Panc1 (cell line): ENCODE measurements at regions not wholly inside any gene's neighbourhood (a gene's known extent, or its start where the extent isn't known, plus 50 kb on each side); places are given as distances from the start of the nearest gene placed in this dataset.
"Not testable (repeated sequence)": the region's sequence is repeated elsewhere in the genome, so short reads cannot be mapped to it uniquely, and the experiment has no call there.

Experiments used
- ATAC-seq: fragments of 200-7000 bp; cut with Tn5 transposase; 2 replicates; pipeline ENCODE4 v1.9.1; 2020; ENCODE audit warnings: mild to moderate bottlenecking, moderate library complexity
- BruUV-seq: library from RNA; stranded (reverse); fragments of 400-500 nt; replicated peaks from 2 replicates; lab custom pipeline; 2021; lab: Mats Ljungman, UMichigan
- CTCF ChIA-PET: fragments of 300-600 bp; sonication (Branson Sonifier 250); formaldehyde crosslinking; loops from one replicate; lab custom pipeline; 2022; ENCODE audit warnings: antibody characterized with exemption; lab: Charles Lee
- POLR2A ChIA-PET: fragments of 300-600 bp; sonication (Branson Sonifier 250); formaldehyde crosslinking; loops from one replicate; lab custom pipeline; 2022; ENCODE audit warnings: antibody characterized with exemption; lab: Charles Lee
- DNase-seq: peaks from one replicate; pipeline ENCODE4 v3.0.0-alpha.2; 2010; ENCODE audit warnings: low read depth, low spot score
- H3K27ac ChIP-seq: 2 replicates; pipeline ENCODE4 v1.5.1; 2011; ENCODE audit warnings: mild to moderate bottlenecking, low read length, inconsistent platforms
- H3K27me3 ChIP-seq: fragments of 200-500 bp; sonication (Bioruptor generic); 2 replicates; pipeline ENCODE4 v1.6.0; 2014; ENCODE audit warnings: low read length, inconsistent platforms; ENCODE audit not compliant: control insufficient read depth, insufficient read depth
- H3K36me3 ChIP-seq: fragments of 200-500 bp; sonication (Bioruptor generic); 2 replicates; pipeline ENCODE4 v1.5.1; 2014; ENCODE audit warnings: inconsistent platforms, mild to moderate bottlenecking, low read length, moderate library complexity; ENCODE audit not compliant: control insufficient read depth, insufficient read depth
- H3K4me1 ChIP-seq: 2 replicates; pipeline ENCODE4 v1.5.1; 2011; ENCODE audit warnings: inconsistent platforms, mild to moderate bottlenecking, low read length, moderate library complexity; ENCODE audit not compliant: control insufficient read depth, insufficient read depth
- H3K4me3 ChIP-seq, 2 experiments: 2 replicates each; pipeline ENCODE4 v1.5.1; 2011 to 2012; ENCODE audit warnings: low read depth in 2 of 2, low read length in 2 of 2, mild to moderate bottlenecking in 2 of 2, inconsistent platforms in 1 of 2, moderate library complexity in 1 of 2
- H3K9me3 ChIP-seq: fragments of 200-500 bp; sonication (Bioruptor generic); 2 replicates; pipeline ENCODE4 v1.5.1; 2014; ENCODE audit warnings: low read depth, mild to moderate bottlenecking, inconsistent platforms, low read length, moderate library complexity; ENCODE audit not compliant: control insufficient read depth, insufficient read depth
- CTCF ChIP-seq: fragments of 450-650 bp; IDR thresholded peaks from 2 replicates; pipeline ENCODE4 v1.5.1; 2017; ENCODE audit warnings: mild to moderate bottlenecking
- POLR2AphosphoS5 ChIP-seq: IDR thresholded peaks from 2 replicates; pipeline ENCODE4 v1.6.1; 2012; ENCODE audit warnings: mild to moderate bottlenecking, low read depth, low read length, moderate library complexity
- REST ChIP-seq, 2 experiments: IDR thresholded peaks; 2 replicates each; pipeline ENCODE4 v1.6.1; 2011 to 2012; ENCODE audit warnings: low read depth in 2 of 2, control low read depth in 1 of 2, low read length in 1 of 2, mild to moderate bottlenecking in 1 of 2, moderate library complexity in 1 of 2; ENCODE audit not compliant: insufficient read depth in 1 of 2
- SIN3A ChIP-seq: IDR thresholded peaks from 2 replicates; pipeline ENCODE4 v1.6.1; 2012; ENCODE audit warnings: low read depth, mild to moderate bottlenecking, low read length, moderate library complexity, borderline replicate concordance; ENCODE audit not compliant: insufficient read depth
- TCF7L2 ChIP-seq: IDR thresholded peaks from 2 replicates; pipeline ENCODE4 v1.6.1; 2011; ENCODE audit warnings: mild to moderate bottlenecking, low read depth, low read length, inconsistent platforms
- in situ Hi-C: cut with HindIII; loops from 2 replicates; pipeline ENCODE4 v1.10.0; 2016; ENCODE audit warnings: low sequenced_read_pairs, low pct_unique_long_range_greater_than_20kb
- intact Hi-C: fragments of 100-400 bp; cut with micrococcal nuclease; formaldehyde crosslinking; loops from one replicate; pipeline ENCODE4 v1.10.0; 2022; ENCODE audit not compliant: unreplicated experiment

DNA sequence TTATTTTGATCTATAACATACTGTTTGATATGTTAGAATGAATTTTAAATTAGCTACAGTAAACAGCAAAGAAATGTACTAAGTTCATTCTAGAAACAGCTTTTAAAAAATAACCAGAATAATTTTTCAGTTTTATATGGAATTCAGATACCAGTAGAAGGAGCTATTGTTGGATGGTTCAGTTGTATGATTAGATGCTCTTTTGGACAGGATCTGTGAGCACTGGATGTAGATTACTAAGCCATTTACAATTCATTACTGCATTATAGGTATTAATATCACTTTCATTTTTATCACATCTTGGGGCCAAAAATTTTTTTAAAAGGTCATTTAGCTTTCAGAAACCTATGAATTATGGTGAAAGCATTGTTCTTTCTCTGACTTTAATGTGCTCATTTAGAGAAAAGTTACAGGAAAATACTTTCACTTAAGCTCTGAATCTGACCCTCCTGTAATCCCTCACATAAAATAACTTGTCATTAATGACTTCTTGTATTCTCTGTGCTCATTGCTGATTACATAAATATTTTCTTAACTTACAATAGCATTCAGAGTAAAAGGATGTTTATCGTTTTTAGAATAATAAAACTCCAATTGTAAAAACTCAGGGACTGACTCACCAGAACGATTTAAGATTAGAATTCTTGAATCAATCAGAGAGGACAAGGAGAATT lies 750.2 kb downstream of the SLC4A3 start:
- no peak for DNase-seq
- H3K27ac ChIP-seq, result no peak overlapping the region
- intact Hi-C loops, result no loop called here
- in situ Hi-C loops, result no loop called here
- no peaks in the 10 kb centered on the region for H3K36me3 ChIP-seq
- BruUV-seq, result no TSS peak
- ChIA-PET POLR2A (no interaction called here), CTCF (no interaction called here)
- no peaks in the 10 kb centered on the region for H3K4me1 ChIP-seq
- no peak overlapping the region for H3K4me3 ChIP-seq
- H3K27me3 ChIP-seq, result no peaks in the 10 kb centered on the region
- ATAC-seq, result no peak
- TF ChIP-seq SIN3A (no peak), REST (IDR thresholded peaks at IDR 0.05; ENCODE audit: insufficient read depth in 1 of 2, low read depth in 2 of 2, low read length in 1 of 2) (no peak), POLR2AphosphoS5 (no peak), CTCF (no peak), TCF7L2 (no peak)
- no peaks in the 10 kb centered on the region for H3K9me3 ChIP-seq

DNA sequence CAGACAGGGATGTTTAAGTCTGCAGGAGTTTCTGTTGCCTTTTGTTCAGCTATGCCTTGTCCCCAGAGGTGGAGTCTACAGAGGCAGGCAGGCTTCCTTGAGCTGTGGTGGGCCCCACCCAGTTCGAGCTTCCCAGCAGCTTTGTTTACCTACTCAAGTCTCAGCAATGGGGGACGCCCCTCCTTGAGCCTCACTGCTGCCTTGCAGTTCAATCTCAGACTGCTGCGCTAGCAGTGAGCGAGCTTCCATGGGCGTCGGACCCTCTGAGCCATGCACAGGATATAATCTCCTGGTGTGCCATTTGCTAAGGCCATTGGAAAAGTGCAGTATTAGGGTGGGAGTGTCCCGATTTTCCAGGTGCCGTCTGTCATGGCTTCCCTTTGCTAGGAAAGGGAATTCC lies 760.3 kb downstream of the SLC4A3 start:
- in situ Hi-C loops, H3K4me1 ChIP-seq, CTCF ChIA-PET, H3K36me3 ChIP-seq, H3K9me3 ChIP-seq, POLR2A ChIA-PET, DNase-seq, H3K27ac ChIP-seq, intact Hi-C loops, H3K4me3 ChIP-seq, BruUV-seq, H3K27me3 ChIP-seq, ATAC-seq: not testable (repeated sequence)

DNA sequence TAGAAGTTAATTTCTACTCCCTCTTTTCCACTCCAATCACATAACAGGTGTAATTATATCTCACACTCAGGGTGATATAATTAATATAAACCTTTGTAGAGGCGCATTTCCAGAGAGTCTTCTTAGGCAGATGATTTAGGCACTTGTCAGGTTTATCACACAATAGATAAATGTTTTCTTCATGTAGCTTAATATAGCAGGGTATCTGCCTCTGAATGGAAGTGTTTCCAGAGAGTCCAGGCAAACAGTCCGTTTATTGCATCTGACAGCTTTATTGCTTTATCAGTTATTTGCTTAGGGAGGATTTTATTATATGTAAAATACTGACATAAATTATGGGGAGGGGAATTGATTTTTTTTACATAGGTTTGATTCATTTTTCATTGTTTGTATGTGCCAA lies 766.3 kb downstream of the SLC4A3 start:
- Histone ChIP-seq H3K4me3 (no peak overlapping the region), H3K36me3 (no peaks in the 10 kb centered on the region), H3K4me1 (no peaks in the 10 kb centered on the region), H3K9me3 (no peaks in the 10 kb centered on the region), H3K27ac (no peak overlapping the region), H3K27me3 (no peaks in the 10 kb centered on the region)
- ChIA-PET POLR2A (no interaction called here), CTCF (no interaction called here)
- TF ChIP-seq SIN3A (no peak), POLR2AphosphoS5 (no peak)
- no TSS peak for BruUV-seq
- ATAC-seq (no peak), DNase-seq (no peak)
- intact Hi-C loops (no loop called here), in situ Hi-C loops (no loop called here)
